ENCODE measurements at regions not wholly inside any gene's neighbourhood (a gene's known extent, or its start where the extent isn't known, plus 50 kb on each side); places are given as distances from the start of the nearest gene placed in this dataset.
"Not testable (repeated sequence)": the region's sequence is repeated elsewhere in the genome, so short reads cannot be mapped to it uniquely, and the experiment has no call there.

- no peak for DNase-seq (ENCODE audit: low read depth)
Observed at GRCh38 chr16:11414815-11415775, 69.8 kb downstream of the RMI2 start.

DNA sequence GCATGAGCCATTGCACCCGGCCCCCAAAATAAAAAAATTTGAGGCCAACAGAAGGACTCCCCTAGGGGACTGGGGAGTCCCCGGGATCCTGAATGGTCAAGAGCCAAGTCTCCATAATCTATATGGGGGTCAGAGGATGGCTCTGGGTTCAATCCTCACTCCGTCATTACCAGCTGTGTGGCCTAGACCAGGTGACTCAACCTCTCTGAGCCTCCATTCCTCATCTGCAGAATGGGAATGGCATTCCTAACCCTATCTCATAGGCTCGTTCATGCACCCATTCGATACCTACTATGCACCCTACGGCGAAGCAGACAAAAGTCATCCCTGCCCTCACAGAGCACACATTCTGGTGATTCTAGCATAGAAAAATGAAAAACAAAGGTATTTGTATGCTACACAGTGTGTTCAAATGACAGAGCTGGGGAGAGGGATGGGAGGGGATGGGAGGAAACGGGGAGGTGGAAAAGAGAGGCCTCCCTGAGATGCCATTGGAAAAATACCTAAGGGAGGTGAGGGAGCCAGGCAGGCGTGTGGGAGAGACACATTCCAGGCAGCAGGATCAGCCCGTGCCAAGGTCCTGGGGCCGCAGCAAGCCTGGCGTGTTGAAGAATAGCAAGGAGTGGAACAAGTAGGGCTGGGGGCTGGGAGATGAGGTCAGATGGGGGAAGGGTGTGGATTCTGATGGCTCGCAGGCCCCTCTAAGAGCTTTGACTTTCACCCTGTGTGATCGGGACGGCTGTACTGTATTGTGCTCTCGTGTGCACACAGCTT, 71.2 kb downstream of the RMI2 start:
- no peak for DNase-seq (ENCODE audit: low read depth)

DNA sequence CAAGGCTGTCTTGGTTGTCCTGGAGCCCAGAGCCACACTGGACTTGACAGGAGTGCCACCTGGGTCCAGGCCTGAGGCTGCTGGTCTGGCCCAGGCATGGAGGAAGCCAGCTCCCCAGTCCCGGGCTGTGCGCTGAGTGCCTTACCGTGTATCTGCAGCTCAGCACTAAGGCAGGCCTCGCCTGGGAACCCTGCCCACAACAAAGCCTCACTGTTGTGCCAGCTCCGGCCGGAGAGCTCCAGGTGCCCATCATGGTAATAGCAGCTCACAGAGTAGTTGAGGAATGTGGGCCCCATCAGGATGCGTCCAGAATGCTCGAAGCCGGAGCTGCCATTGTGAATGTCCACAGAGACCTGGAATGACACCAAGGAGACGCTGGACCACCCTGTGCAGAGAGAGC, 72.2 kb downstream of the RMI2 start:
- DNase-seq (ENCODE audit: low read depth) = no peak

DNA sequence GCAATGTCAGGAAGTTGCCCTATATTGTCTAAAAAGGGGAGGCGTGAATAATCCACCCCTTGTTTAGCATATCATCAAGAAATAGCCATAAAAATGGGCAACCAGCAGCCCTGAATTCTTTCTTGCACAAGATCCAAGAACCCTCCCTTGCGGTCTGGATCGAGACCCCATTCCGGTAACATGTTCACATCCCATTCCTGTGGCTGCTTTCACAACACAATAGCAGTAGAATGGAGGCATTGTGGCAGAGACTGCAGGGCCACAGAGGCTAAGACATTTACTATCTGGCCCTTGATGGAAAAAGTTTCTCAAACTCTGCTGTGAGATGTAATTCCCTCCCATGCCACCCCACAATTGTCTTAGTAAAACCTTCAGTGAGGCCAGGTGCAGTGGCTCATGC, 73.2 kb downstream of the RMI2 start:
- no peak for DNase-seq (ENCODE audit: low read depth)

DNA sequence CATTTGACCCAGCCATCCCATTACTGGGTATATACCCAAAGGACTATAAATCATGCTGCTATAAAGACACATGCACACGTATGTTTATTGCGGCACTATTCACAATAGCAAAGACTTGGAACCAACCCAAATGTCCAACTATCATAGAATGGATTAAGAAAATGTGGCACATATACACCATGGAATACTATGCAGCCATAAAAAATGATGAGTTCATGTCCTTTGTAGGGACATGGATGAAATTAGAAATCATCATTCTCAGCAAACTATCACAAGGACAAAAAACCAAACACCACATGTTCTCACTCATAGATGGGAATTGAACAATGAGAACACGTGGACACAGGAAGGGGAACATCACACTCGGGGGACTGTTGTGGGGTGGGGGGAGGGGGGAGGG, 74.8 kb downstream of the RMI2 start:
- DNase-seq (ENCODE audit: low read depth) = not testable (repeated sequence)

- no peak for DNase-seq (ENCODE audit: low read depth)
Observed at GRCh38 chr16:11420895-11421294, 75.6 kb downstream of the RMI2 start.

GRCh38 chr16:11422381-11423314, 77.4 kb downstream of the RMI2 start:
- DNase-seq (ENCODE audit: low read depth) = no peak

- no peak for DNase-seq (ENCODE audit: low read depth)
Observed at GRCh38 chr16:11423315-11424117, 78.3 kb downstream of the RMI2 start.

DNA sequence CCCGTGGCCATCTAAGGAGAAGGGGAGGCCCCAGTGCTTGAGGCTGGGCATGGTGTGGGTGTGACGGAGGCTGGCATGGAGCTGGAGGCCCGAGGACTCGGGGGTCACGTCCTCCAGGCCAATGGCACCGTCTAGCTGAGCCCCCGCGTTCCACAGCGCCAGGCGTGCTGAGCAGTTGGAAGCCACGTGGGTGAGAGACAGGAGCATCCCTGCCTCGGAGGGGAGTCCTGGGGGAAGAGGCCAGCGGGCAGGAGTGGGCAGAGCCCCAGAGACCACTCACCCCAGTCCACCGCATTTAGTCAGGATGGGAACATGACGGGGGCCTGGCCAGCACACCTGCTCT, 78.8 kb downstream of the RMI2 start:
- no peak for DNase-seq (ENCODE audit: low read depth)

DNA sequence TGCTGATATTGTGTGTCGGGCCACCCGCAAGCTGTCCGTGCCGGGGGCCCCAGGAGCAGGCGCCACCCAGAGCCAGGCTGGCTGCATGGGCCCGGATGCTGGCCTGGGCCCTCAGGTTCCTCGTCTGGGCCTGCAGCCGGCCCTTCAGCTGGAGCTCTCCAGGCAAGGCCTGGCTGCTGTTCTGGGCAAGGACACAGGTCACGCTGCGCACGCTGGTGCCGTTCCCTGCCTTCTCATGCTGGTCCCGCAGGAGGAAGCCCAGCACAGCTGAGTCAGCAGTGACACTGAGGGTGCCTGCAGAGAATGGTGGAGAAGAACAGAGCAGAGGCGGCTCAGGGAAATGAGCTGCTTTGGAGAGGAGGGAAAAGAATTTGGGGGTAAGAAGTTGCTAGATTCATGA, 79.9 kb downstream of the RMI2 start:
- no peak for DNase-seq (ENCODE audit: low read depth)

GRCh38 chr16:11428623-11428953, 83.3 kb downstream of the RMI2 start:
- DNase-seq (ENCODE audit: low read depth) = no peak

DNA sequence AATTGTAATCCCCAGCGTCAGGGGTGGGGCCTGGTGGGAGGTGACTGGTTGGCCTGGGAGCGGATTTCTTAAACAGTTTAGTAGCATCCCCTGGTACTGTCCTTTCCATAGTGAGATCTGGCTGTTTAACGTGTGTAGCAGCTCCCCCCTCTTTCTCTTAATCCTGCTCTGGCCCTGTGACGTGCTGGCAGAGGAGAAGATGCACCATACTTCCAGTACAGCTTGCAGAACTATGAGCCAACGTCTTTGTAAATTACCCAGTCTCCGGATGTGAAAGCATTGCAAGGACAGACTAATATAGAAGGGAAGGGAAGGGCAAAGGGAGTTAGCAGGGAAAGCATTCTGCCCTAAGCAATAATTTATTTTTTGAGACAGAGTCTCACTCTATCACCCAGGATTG, 83.9 kb downstream of the RMI2 start:
- no peak for DNase-seq (ENCODE audit: low read depth)

DNA sequence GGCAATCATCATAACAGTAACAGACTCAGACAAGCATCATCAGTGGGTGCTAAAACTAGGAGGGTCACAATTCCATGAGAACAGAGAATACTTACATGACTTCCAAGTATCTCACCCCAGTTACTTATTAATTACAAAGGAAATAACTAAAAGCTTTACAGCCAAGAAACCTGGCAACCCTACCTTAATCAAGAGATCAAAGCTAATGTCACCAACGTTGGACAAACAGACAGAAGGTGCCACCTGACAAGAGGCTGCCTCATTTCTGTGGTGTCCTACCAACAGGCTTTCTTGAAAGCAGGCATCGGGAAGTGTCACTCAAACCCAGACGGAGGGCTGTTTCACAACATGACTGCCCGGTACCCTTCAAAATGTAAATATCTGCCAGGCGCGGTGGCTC, 84.6 kb downstream of the RMI2 start:
- no peak for DNase-seq (ENCODE audit: low read depth)

DNA sequence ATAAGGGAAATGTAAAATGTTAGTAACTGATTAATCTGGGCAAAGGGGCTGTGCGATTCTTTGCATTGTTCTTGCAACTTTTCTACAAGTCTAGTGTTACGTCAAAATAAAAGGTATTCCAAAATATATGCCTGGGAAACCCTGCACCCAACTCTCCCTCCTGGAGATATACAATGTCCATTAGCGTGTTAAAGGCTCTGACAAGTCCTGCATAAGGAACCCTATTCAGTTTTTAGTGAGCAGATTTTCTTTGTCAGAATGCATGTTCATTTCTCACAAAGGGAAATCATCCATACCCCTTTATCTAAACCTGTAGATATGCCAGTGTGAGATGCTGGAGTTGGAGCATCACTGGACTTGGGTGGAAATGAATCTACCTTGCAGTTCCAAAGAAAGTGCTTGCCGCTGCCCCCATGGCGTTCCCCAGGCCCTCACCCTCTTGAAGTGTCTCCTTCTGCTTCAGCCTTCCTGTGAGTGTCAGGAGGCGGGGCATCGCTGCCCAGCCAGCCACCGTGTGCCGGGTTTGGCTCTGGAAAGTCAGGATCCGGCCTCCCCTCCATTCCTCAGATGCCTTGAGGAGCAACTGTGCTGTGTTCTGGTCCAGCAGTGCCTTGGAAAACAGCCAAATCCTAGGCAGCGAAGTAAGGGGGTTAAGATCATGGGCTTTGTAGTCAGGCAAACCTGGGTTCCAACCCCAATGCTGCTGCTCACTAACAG, 85.5 kb downstream of the RMI2 start:
- DNase-seq (ENCODE audit: low read depth) = no peak

- DNase-seq (ENCODE audit: low read depth) = no peak
Observed at GRCh38 chr16:11431915-11432465, 86.7 kb downstream of the RMI2 start.

DNA sequence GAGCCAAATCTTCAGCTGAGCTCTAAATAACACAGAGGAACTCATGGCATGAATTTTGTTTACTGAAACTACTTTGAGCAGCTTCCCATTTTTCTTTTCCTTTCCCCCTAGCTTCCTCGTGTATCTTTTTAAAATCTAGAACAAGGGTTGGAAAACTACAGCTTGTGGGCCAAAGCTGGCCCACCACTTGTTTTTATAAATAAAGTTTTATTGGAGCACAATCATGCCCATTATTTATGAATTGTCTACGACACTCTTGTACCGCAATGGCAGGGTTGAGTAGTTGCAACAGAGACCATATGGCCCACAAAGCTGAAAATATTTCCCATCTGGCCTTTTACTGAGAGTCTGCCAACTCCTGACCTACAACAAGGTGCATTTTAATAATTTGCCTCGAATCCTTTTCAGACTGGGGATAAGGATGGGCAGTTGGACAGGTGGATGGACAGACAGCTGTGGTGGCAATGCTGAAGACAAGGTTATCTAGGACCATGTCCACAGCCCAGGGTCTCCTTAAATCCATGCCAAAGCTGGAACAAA, 87.7 kb downstream of the RMI2 start:
- no peak for DNase-seq (ENCODE audit: low read depth)

- no peak for DNase-seq (ENCODE audit: low read depth)
Observed at GRCh38 chr16:11435576-11435975, 90.3 kb downstream of the RMI2 start.

- no peak for DNase-seq (ENCODE audit: low read depth)
Observed at GRCh38 chr16:11437069-11437468, 91.8 kb downstream of the RMI2 start.
